ENCODE measurements at regions not wholly inside any gene's neighbourhood (a gene's known extent, or its start where the extent isn't known, plus 50 kb on each side); places are given as distances from the start of the nearest gene placed in this dataset.
"Not testable (repeated sequence)": the region's sequence is repeated elsewhere in the genome, so short reads cannot be mapped to it uniquely, and the experiment has no call there.

GRCh38 chr2:132307613-132308198 is 108.9 kb upstream of the GPR39 start:
- DNase-seq (ENCODE audit: extremely low spot score, insufficient read length, low read depth); FAIRE-seq: not testable (repeated sequence)

- not testable (repeated sequence) for FAIRE-seq; DNase-seq (ENCODE audit: extremely low spot score, insufficient read length, low read depth)
Measured at GRCh38 chr2:132309203-132309602, 107.4 kb upstream of the GPR39 start.

DNA sequence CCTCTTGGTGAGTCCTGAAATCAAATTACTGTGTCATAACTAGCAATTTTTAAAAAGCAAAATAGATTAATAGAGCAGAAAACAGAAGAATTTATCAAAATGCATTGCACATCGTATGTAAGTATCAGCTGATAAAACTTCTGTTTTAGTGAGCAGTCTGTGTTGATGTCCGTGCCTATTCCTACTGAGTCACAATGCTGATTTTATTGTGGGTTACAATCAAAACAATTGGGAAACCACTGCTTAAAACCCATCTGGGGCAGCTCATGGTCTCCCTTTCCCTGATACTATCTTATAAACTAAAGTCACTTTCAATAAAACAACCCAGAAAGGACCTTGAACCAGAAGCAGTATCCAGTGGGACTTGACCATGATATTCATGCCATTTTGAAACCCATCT is 101.1 kb upstream of the GPR39 start:
- DNase-seq (ENCODE audit: extremely low spot score, insufficient read length, low read depth); FAIRE-seq: not testable (repeated sequence)

DNA sequence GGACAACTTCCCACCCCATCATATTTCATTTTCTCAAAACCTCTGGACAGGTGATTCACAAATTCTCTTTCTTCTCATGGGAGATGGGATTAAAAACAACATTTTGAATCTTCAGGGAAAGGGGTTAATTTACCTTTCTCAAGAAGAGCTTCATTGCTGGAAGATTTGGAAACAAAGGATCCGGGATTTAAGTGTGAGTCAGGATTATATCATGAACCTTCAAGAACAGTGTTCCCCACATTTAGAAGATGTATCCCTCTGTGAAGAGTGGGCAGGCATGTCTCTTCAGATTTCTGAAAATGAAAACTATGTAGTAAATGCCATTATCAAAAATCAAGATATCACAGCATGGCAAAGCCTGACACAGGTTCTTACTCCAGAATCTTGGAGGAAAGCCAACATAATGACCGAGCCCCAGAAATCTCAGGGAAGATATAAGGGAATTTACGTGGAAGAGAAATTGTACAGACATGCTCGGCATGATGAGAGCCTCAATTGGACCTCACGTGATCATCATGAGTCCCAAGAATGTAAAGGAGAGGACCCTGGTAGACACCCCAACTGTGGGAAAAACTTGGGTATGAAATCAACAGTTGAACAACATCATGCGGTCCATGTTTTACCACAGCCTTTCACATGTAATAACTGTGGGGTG is 99.5 kb upstream of the GPR39 start:
- not testable (repeated sequence) for FAIRE-seq; DNase-seq (ENCODE audit: extremely low spot score, insufficient read length, low read depth)

DNA sequence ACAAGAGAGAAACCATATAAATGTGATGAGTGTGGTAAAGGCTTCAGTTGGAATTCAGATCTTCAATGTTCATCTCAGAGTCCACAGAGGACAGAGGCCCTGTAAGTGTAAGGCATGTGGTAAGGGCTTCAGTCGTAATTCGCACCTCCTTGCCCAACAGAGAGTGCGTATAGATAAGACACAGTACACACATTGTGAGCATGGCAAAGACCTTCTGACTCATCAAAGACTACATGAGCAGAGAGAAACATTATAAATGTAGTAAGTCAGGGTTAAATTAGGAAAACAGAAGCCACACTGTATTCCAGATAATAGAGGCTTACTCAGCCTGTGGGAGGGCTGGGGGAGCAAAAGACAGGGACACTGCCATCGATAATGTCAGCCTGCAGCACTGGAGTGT is 98.1 kb upstream of the GPR39 start:
- not testable (repeated sequence) for DNase-seq (ENCODE audit: extremely low spot score, insufficient read length, low read depth); FAIRE-seq

DNA sequence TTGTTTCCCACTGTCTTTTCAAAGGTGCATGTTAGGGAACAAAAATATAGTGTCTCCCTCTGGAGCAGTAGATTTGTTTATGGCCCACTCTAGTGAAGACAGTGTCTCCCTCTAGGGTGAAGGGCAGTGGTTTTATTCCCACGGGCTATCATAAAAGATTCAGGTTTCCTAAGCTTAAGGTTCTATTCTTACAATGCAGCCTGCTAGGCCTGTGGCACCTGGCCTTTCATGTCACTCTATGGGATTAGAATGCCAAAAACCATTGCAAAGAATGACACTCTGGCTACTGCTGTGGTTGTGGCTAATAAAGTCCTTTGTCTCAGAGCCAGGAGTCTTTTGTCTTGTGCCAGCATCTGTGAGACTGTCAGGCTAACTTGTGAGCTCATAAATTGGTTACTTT is 92.6 kb upstream of the GPR39 start:
- not testable (repeated sequence) for FAIRE-seq; DNase-seq (ENCODE audit: extremely low spot score, insufficient read length, low read depth)

- not testable (repeated sequence) for DNase-seq (ENCODE audit: extremely low spot score, insufficient read length, low read depth); FAIRE-seq
Measured at GRCh38 chr2:132332345-132333033, 84.1 kb upstream of the GPR39 start.

DNA sequence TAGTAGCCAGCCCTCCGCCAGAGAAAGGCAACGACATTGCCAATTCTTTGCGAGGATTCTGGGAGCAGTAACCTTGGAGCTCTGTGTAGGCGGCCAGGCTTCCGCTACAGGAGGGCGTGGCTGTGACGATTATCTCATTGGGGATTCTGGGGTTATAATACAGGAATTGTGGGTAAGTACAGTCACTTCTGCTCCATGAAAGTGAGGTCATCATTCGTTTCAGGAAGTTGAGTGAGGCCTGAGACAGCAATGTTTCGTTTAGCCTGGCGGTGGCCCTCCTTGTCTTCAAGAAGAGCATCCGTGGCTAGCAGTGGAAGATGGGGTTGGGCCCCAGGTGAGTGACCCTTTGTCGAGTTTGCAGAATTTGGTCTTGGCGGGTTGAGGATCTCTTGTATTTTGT is 79.5 kb upstream of the GPR39 start:
- not testable (repeated sequence) for FAIRE-seq; DNase-seq (ENCODE audit: extremely low spot score, insufficient read length, low read depth)

- not testable (repeated sequence) for DNase-seq (ENCODE audit: extremely low spot score, insufficient read length, low read depth); FAIRE-seq
Measured at GRCh38 chr2:132337844-132338243, 78.8 kb upstream of the GPR39 start.

- not testable (repeated sequence) for FAIRE-seq; DNase-seq (ENCODE audit: extremely low spot score, insufficient read length, low read depth)
Measured at GRCh38 chr2:132347041-132347780, 69.4 kb upstream of the GPR39 start.

DNA sequence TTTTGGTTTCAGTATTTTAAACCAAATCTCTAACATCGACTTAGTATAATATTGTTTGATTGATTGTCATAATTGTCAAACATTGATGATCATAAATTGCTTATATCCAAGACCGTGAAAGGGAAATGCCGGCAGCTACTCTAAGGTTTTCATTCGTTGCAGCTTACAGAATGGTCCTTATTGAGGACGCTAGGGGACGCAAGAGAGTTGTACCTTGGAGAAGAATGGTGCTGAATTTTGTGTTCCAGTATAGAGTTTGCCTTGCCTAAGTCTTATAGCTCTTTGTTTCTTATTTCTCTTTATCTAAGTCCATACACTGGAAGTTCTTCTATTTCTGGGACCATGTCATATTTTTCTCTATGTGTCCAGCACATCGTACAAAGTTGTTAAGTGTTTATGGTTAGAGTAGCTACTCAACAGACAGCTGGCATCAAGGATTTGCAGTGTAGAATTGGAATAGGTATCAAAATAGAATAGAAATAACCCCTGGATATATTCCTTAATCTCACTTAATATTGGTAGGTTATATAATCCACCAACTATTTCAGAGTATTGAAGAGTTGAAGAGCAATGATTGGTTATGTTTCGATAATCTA is 67.4 kb upstream of the GPR39 start:
- not testable (repeated sequence) for DNase-seq (ENCODE audit: extremely low spot score, insufficient read length, low read depth)

DNA sequence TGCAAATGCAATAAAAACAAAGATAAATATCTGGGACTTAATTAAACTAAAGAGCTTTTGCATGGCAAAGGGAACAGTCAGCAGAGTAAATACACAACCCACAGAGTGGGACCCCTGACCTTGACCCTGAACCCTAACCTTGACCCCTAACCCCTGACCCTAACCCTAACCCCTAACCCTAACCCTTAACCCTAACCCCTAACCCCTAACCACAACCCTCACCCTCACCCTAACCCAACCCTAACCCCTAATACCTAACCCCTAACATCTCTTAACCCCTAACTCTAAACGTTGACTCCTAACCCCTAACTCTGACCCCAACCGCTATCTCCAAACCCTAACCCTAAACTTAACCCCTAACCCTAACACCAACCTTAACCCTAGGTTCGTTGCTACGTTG is 64.9 kb upstream of the GPR39 start:
- DNase-seq (ENCODE audit: extremely low spot score, insufficient read length, low read depth); FAIRE-seq: not testable (repeated sequence)

More for the DNA sequence above, 67.4 kb upstream of the GPR39 start:
- FAIRE-seq, result not testable (repeated sequence)

- DNase-seq (ENCODE audit: extremely low spot score, insufficient read length, low read depth); FAIRE-seq: not testable (repeated sequence)
Measured at GRCh38 chr2:132352481-132353001, 64.1 kb upstream of the GPR39 start.

GRCh38 chr2:132353380-132353779 is 63.2 kb upstream of the GPR39 start:
- not testable (repeated sequence) for DNase-seq (ENCODE audit: extremely low spot score, insufficient read length, low read depth)

DNA sequence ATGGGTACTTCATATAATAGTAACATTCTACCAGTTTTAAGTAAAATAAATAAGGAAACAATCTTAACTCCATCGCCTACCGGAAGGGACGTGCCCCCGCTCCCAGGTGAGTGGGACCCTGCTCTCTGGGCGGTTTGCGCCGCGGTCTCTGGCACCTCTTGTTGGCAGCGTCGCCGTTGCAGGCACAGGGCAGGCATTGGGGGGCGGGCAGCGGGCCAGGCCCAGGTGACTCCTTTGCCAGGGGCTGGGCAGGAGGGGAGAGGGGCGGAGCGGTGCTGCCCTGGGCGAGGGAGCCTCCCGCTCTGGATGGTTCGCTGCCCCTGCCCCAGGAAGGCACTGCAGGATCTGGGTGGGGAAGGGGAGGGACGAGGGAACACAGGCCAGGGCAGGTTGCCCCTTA is 55.6 kb upstream of the GPR39 start:
- not testable (repeated sequence) for DNase-seq (ENCODE audit: extremely low spot score, insufficient read length, low read depth); FAIRE-seq

More at GRCh38 chr2:132353380-132353779, 63.2 kb upstream of the GPR39 start:
- not testable (repeated sequence) for FAIRE-seq

- DNase-seq (ENCODE audit: extremely low spot score, insufficient read length, low read depth); FAIRE-seq: not testable (repeated sequence)
Measured at GRCh38 chr2:132361498-132361897, 55.1 kb upstream of the GPR39 start.

- not testable (repeated sequence) for DNase-seq (ENCODE audit: extremely low spot score, insufficient read length, low read depth); FAIRE-seq
Measured at GRCh38 chr2:132363352-132363751, 53.3 kb upstream of the GPR39 start.

DNA sequence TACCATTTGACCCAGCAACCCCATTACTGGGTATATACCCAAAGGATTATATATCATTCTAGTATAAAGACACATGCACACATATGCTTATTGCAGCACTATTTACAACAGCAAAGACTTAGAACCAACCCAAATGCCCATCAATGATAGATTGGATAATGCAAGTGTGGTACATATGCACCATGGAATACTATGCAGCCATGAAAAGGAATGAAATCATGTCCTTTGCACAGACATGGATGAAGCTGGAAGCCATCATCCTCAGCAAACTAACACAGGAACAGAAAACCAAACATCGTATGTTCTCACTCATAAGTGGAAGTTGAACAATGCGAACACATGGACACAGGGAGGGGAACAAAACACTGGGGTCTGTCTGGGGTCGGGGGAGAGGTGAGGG is 50.6 kb upstream of the GPR39 start:
- not testable (repeated sequence) for FAIRE-seq; DNase-seq (ENCODE audit: extremely low spot score, insufficient read length, low read depth)

DNA sequence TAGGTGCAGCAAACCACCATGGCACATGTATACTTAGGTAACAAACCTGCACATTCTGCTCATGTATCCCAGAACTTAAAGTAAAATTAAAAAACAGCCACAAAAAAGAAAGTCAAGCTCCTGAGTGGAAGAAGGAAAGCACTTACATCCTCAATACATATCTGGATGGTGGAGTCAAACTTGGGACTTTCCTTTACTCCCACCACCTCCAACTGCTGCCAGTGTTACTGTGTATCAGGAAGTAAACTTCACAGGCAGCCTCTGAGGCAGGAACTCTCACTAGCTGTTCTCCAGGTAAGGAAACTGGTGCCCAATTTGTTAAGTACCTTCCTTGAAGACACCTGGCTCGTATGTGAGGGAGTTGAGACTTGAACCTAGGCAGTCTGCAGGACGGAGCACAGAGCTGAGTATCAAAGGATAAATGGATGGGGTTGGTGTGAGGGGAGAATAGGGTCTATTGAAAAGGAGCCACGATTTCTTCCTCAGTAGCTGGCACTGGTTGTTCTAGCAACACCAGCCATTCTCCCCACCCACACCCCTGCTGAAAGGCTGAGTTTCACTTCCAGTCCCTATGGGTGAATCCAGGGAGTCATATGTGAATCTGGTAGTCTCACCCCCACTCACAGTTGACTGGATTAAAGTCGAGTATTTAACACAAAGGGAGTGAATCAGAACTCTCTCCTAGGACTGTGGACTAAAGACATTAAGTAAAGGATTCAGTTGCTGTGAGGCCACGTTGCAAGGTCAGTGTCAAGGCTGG is 50.0 kb upstream of the GPR39 start:
- FAIRE-seq (no peak), DNase-seq (ENCODE audit: extremely low spot score, insufficient read length, low read depth) (no peak)

Data from GM18507 (cell line).